Endodermal cell (in vitro differentiated cells): ENCODE measurements at regions not wholly inside any gene's neighbourhood (a gene's known extent, or its start where the extent isn't known, plus 50 kb on each side); places are given as distances from the start of the nearest gene placed in this dataset.

Source experiments
- DNase-seq: peaks from one replicate; pipeline ENCODE4 v3.0.0-alpha.2; 2017
- H3K27ac ChIP-seq: 2 replicates; pipeline ENCODE4 v1.5.1; 2013; ENCODE audit warnings: mild to moderate bottlenecking, low read depth, low read length, moderate library complexity
- H3K27me3 ChIP-seq: 2 replicates; pipeline ENCODE4 v1.6.1; 2013; ENCODE audit warnings: mild to moderate bottlenecking, low read length, moderate library complexity; ENCODE audit not compliant: insufficient read depth, control insufficient read depth, poor library complexity, severe bottlenecking
- H3K36me3 ChIP-seq: 2 replicates; pipeline ENCODE4 v1.7.0; 2013; ENCODE audit warnings: mild to moderate bottlenecking, low read length, moderate library complexity; ENCODE audit not compliant: control insufficient read depth, insufficient read depth
- H3K4me1 ChIP-seq: one replicate; pipeline ENCODE4 v1.7.0; 2013; ENCODE audit warnings: low read length; ENCODE audit not compliant: control insufficient read depth, insufficient read depth
- H3K4me3 ChIP-seq: 2 replicates; pipeline ENCODE4 v1.5.1; 2013; ENCODE audit warnings: mild to moderate bottlenecking, low read length, moderate library complexity
- H3K9ac ChIP-seq: 2 replicates; pipeline ENCODE4 v1.6.1; 2013; ENCODE audit warnings: mild to moderate bottlenecking, low read length, moderate library complexity; ENCODE audit not compliant: poor library complexity, severe bottlenecking; ENCODE audit errors: extremely low read depth
- H3K9me3 ChIP-seq: 2 replicates; pipeline ENCODE4 v1.6.1; 2013; ENCODE audit warnings: mild to moderate bottlenecking, low read length, moderate library complexity; ENCODE audit not compliant: control insufficient read depth
- H3K27ac Mint-ChIP-seq: 2 replicates; pipeline ENCODE4 v1.8.0; 2020; ENCODE audit warnings: mixed read lengths
- H3K27me3 Mint-ChIP-seq: 2 replicates; pipeline ENCODE4 v1.8.0; 2021; ENCODE audit warnings: mild to moderate bottlenecking, mixed read lengths; ENCODE audit not compliant: insufficient read depth
- H3K36me3 Mint-ChIP-seq: 2 replicates; pipeline ENCODE4 v1.8.0; 2020; ENCODE audit warnings: low read depth, mixed read lengths
- H3K4me1 Mint-ChIP-seq: 2 replicates; pipeline ENCODE4 v1.8.0; 2020; ENCODE audit warnings: mixed read lengths
- H3K4me3 Mint-ChIP-seq: 2 replicates; pipeline ENCODE4 v1.8.0; 2020; ENCODE audit warnings: mild to moderate bottlenecking, moderate library complexity, mixed read lengths
- H3K9me3 Mint-ChIP-seq: 2 replicates; pipeline ENCODE4 v1.8.0; 2020; ENCODE audit warnings: mild to moderate bottlenecking, mixed read lengths
- CTCF ChIP-seq: fragments of 200-600 bp; sonication (generic); conservative IDR thresholded peaks from 2 replicates; pipeline ENCODE4 v1.5.0; 2021; ENCODE audit warnings: antibody characterized with exemption, mild to moderate bottlenecking
- WGBS, 2 experiments: methylation state at CpG; one replicate each; pipeline versions ENCODE4 v1.1.5 to v1.1.7; 2013; ENCODE audit warnings: missing lambda C conversion rate in 2 of 2, mixed read lengths in 1 of 2; ENCODE audit not compliant: insufficient coverage in 1 of 2, insufficient read length in 1 of 2; 5-methylcytosine and 5-hydroxymethylcytosine counted together

- Histone ChIP-seq H3K27me3 (no peaks in the 10 kb centered on the region), H3K9me3 (peaks cover 23% of the 10 kb centered on the region), H3K27ac (no peak overlapping the region), H3K36me3 (no peaks in the 10 kb centered on the region), H3K4me1 (no peaks in the 10 kb centered on the region), H3K9ac (no peak overlapping the region), H3K4me3 (no peak overlapping the region)
- Mint-ChIP-seq H3K9me3 (peaks cover 16% of the 10 kb centered on the region), H3K4me1 (no peaks in the 10 kb centered on the region), H3K36me3 (no peaks in the 10 kb centered on the region), H3K4me3 (no peak overlapping the region), H3K27ac (no peak overlapping the region), H3K27me3 (no peaks in the 10 kb centered on the region)
- DNase-seq: no peak
- TF ChIP-seq CTCF: no peak
Observed at GRCh38 chr10:70973275-70973674, 84.9 kb upstream of the PCBD1 start.

GRCh38 chr10:70974351-70974901 lies 86.1 kb upstream of the PCBD1 start:
- Histone ChIP-seq H3K4me3 (no peak overlapping the region), H3K36me3 (no peaks in the 10 kb centered on the region), H3K4me1 (no peaks in the 10 kb centered on the region), H3K9me3 (peaks cover 23% of the 10 kb centered on the region), H3K9ac (no peak overlapping the region), H3K27me3 (no peaks in the 10 kb centered on the region), H3K27ac (no peak overlapping the region)
- DNase-seq: peak; percentile 75
- 53 to 74% methylated on average over 4 to 5 of the region's 5 CpGs for WGBS, 2 experiments
- Mint-ChIP-seq H3K4me3 (no peak overlapping the region), H3K27me3 (no peaks in the 10 kb centered on the region), H3K9me3 (peaks cover 16% of the 10 kb centered on the region), H3K27ac (no peak overlapping the region), H3K4me1 (no peaks in the 10 kb centered on the region), H3K36me3 (no peaks in the 10 kb centered on the region)
- no peak for TF ChIP-seq CTCF

GRCh38 chr10:70974920-70975319 lies 86.6 kb upstream of the PCBD1 start:
- H3K4me1 ChIP-seq: no peaks in the 10 kb centered on the region
- no peak overlapping the region for H3K27ac ChIP-seq
- Mint-ChIP-seq H3K27ac (no peak overlapping the region), H3K4me1 (no peaks in the 10 kb centered on the region), H3K36me3 (no peaks in the 10 kb centered on the region), H3K27me3 (no peaks in the 10 kb centered on the region), H3K4me3 (no peak overlapping the region), H3K9me3 (peaks cover 16% of the 10 kb centered on the region)
- no peaks in the 10 kb centered on the region for H3K36me3 ChIP-seq
- WGBS, 2 experiments: 88 to 90% methylated on average over 7 of the region's 7 CpGs
- H3K9me3 ChIP-seq: peaks cover 23% of the 10 kb centered on the region
- no peaks in the 10 kb centered on the region for H3K27me3 ChIP-seq
- no peak for TF ChIP-seq CTCF
- H3K4me3 ChIP-seq: no peak overlapping the region
- H3K9ac ChIP-seq: no peak overlapping the region
- DNase-seq: no peak
